Cardiac muscle cell (in vitro differentiated cells and primary cell): ENCODE measurements at regions not wholly inside any gene's neighbourhood (a gene's known extent, or its start where the extent isn't known, plus 50 kb on each side); places are given as distances from the start of the nearest gene placed in this dataset.
A peak's percentile ranks its signal among the peaks of the same experiment; 100 is the strongest.

Experiments used
- DNase-seq, 2 donors: peaks; one replicate each; pipeline versions ENCODE4 v3.0.0 to v3.0.0-alpha.2; 2010 to 2017; ENCODE audit warnings: low read depth in 1 of 2, low spot score in 1 of 2
- H3K27ac ChIP-seq: fragments of 200-600 bp; sonication (generic); 2 replicates; pipeline ENCODE4 v1.5.1; 2016
- H3K27me3 ChIP-seq: fragments of 200-600 bp; sonication (generic); 2 replicates; pipeline ENCODE4 v1.6.0; 2016; ENCODE audit warnings: control low read depth
- H3K36me3 ChIP-seq: fragments of 200-600 bp; sonication (generic); 2 replicates; pipeline ENCODE4 v1.5.1; 2016; ENCODE audit warnings: control low read depth
- H3K4me1 ChIP-seq: fragments of 200-600 bp; sonication (generic); 2 replicates; pipeline ENCODE4 v1.8.1; 2017; ENCODE audit warnings: low read depth, mild to moderate bottlenecking, mixed run types
- H3K4me3 ChIP-seq: fragments of 200-600 bp; sonication (generic); 2 replicates; pipeline ENCODE4 v1.5.1; 2016; ENCODE audit warnings: mild to moderate bottlenecking
- H3K9me3 ChIP-seq: fragments of 200-600 bp; sonication (generic); 2 replicates; pipeline ENCODE4 v1.5.1; 2017; ENCODE audit warnings: low read depth, mild to moderate bottlenecking, control low read depth
- TF ChIP-seq, protein P1 (sequence below): IDR thresholded peaks from 2 replicates; pipeline ENCODE4 v1.5.1; 2012; ENCODE audit warnings: low read depth, mild to moderate bottlenecking, low read length

DNA sequence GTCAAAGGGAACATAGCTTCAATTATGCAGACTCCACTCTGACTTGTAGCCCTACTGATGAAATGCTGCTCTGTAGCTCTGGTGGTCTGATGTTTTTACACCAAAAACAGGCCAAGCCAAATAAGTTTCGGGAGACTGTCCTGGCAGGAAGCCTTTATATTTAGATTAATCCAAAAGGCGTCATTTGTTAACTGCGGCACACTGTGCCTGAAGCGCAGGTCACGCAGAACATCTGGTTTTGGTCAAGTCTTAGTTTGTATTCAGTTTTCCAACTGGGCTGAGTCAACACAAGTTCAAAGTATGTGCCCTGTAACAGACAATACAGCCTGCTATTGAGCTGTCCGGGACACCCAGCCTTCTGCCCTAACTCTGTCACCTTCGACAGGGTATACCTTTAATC lies 154.6 kb upstream of the IPO5 start:
- Histone ChIP-seq H3K9me3 (no peaks in the 10 kb centered on the region), H3K4me3 (no peak overlapping the region), H3K4me1 (no peaks in the 10 kb centered on the region), H3K27ac (no peak overlapping the region), H3K36me3 (no peaks in the 10 kb centered on the region), H3K27me3 (no peaks in the 10 kb centered on the region)
- peak in 1 of 2 donors; percentile 80 for DNase-seq
- TF ChIP-seq, protein P1, sequence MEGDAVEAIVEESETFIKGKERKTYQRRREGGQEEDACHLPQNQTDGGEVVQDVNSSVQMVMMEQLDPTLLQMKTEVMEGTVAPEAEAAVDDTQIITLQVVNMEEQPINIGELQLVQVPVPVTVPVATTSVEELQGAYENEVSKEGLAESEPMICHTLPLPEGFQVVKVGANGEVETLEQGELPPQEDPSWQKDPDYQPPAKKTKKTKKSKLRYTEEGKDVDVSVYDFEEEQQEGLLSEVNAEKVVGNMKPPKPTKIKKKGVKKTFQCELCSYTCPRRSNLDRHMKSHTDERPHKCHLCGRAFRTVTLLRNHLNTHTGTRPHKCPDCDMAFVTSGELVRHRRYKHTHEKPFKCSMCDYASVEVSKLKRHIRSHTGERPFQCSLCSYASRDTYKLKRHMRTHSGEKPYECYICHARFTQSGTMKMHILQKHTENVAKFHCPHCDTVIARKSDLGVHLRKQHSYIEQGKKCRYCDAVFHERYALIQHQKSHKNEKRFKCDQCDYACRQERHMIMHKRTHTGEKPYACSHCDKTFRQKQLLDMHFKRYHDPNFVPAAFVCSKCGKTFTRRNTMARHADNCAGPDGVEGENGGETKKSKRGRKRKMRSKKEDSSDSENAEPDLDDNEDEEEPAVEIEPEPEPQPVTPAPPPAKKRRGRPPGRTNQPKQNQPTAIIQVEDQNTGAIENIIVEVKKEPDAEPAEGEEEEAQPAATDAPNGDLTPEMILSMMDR: no peak

DNA sequence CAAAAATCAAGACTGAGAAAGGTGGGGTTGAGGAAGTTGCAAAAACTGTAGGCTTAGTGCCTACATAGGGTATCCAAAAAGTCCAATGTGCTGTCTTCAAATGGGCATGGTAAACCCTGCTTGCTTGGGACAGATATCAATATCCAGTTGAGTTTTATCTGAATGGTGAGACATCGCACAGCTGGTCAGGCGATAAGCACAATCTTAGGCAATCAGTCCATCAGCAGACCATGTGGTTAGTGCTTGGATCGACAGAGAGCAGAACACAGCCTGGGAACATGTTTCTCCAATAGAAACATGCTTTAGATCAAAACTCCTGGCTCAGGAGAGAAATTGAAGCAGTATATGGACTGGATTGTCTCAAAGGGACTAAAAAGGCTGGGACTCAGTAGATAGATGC lies 151.3 kb upstream of the IPO5 start:
- H3K36me3 ChIP-seq: no peaks in the 10 kb centered on the region
- no peaks in the 10 kb centered on the region for H3K4me1 ChIP-seq
- TF ChIP-seq, protein P1: no peak
- peak in 1 of 2 donors; percentile 27 for DNase-seq
- no peak overlapping the region for H3K27ac ChIP-seq
- H3K9me3 ChIP-seq: no peaks in the 10 kb centered on the region
- H3K4me3 ChIP-seq: no peak overlapping the region
- no peaks in the 10 kb centered on the region for H3K27me3 ChIP-seq

DNA sequence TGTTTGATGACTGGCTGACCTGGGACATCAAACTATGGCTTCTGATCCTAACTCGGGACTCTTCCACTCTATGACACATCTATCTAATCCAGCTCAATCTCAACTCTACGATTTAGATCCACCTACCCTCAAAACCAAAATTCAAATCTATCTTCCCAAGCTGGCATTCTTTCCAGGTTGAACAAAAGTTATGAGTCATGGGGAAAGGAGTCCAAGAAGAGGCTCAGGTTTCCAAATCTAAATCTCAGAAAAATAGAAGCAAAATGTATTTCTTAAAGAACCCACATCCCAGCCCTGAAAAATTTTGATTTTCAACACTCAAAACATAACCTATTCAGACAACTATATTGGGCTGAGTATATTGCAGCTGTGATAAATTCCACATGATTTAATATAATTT lies 143.9 kb upstream of the IPO5 start:
- H3K27ac ChIP-seq: no peak overlapping the region
- TF ChIP-seq, protein P1: no peak
- H3K4me3 ChIP-seq: no peak overlapping the region
- H3K9me3 ChIP-seq: no peaks in the 10 kb centered on the region
- no peaks in the 10 kb centered on the region for H3K4me1 ChIP-seq
- H3K36me3 ChIP-seq: no peaks in the 10 kb centered on the region
- peak in 1 of 2 donors; percentile 25 for DNase-seq
- no peaks in the 10 kb centered on the region for H3K27me3 ChIP-seq

DNA sequence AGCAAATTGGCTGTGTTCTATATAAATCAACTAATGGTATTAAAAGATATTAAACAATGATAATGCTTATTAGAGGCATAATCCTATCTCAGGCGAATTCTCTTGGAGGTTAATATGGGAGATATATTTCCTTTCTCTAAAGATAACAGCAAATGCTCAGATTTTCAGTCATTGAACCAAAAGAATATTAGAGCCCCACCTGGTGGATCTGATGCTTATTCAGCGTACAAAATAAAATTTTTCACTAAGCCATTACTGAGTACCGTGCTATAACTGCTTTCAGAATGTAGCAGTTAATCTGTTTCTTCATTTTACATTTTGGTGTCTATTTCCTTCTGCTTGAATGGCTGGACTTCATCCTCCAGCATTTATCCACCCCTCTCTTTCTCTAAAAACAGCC lies 143.3 kb upstream of the IPO5 start:
- H3K9me3 ChIP-seq: no peaks in the 10 kb centered on the region
- no peak overlapping the region for H3K4me3 ChIP-seq
- TF ChIP-seq, protein P1: peak; percentile 56
- H3K27me3 ChIP-seq: no peaks in the 10 kb centered on the region
- H3K27ac ChIP-seq: no peak overlapping the region
- no peaks in the 10 kb centered on the region for H3K36me3 ChIP-seq
- DNase-seq: peak; percentile 6 to 57
- no peaks in the 10 kb centered on the region for H3K4me1 ChIP-seq

DNA sequence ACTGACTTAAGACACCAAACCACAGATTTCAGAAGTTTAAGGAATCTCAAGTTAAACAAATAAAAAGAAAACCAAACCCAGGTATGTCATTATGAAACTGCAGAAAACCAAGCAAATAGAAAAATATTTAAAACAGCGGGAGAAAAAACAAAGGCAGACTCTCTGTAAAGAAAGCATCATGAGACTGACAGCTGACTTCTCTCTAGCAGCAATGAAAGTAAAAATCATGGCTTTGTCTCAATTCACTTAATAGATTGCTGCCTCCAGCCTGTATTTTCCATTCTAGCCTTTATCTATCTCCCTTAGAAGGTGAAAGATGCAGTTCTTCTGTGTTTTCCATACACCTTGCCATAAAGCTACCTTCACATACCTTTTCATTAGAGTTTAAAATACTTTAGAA lies 131.1 kb upstream of the IPO5 start:
- TF ChIP-seq, protein P1: no peak
- no peak overlapping the region for H3K4me3 ChIP-seq
- H3K9me3 ChIP-seq: no peaks in the 10 kb centered on the region
- no peak overlapping the region for H3K27ac ChIP-seq
- no peaks in the 10 kb centered on the region for H3K36me3 ChIP-seq
- no peaks in the 10 kb centered on the region for H3K4me1 ChIP-seq
- no peak for DNase-seq
- no peaks in the 10 kb centered on the region for H3K27me3 ChIP-seq
